Neural progenitor cell (in vitro differentiated cells): ENCODE measurements at regions not wholly inside any gene's neighbourhood (a gene's known extent, or its start where the extent isn't known, plus 50 kb on each side); places are given as distances from the start of the nearest gene placed in this dataset.

Source experiments
- DNase-seq: peaks from one replicate; pipeline ENCODE4 v3.0.0-alpha.2; 2016; ENCODE audit warnings: low spot score
- H2AFZ ChIP-seq: fragments of 200-600 bp; sonication (generic); replicated peaks from 2 replicates; pipeline ENCODE4 v1.6.1; 2016; ENCODE audit warnings: antibody characterized with exemption
- H3F3A ChIP-seq: fragments of 200-600 bp; sonication (generic); 2 replicates; pipeline ENCODE4 v1.6.1; 2016; ENCODE audit warnings: antibody characterized with exemption, low read depth
- H3K27ac ChIP-seq: fragments of 200-600 bp; sonication (generic); 2 replicates; pipeline ENCODE4 v1.5.1; 2016; ENCODE audit warnings: mild to moderate bottlenecking
- H3K27me3 ChIP-seq: fragments of 200-600 bp; sonication (generic); 2 replicates; pipeline ENCODE4 v1.6.1; 2016; ENCODE audit warnings: mild to moderate bottlenecking, moderate library complexity
- H3K36me3 ChIP-seq: fragments of 200-600 bp; sonication (generic); 2 replicates; pipeline ENCODE4 v1.5.1; 2016
- H3K4me1 ChIP-seq: fragments of 200-600 bp; sonication (generic); 2 replicates; pipeline ENCODE4 v1.6.1; 2016; ENCODE audit warnings: mixed run types
- H3K4me2 ChIP-seq: fragments of 200-600 bp; sonication (generic); 2 replicates; pipeline ENCODE4 v1.6.1; 2016
- H3K4me3 ChIP-seq: fragments of 200-600 bp; sonication (generic); 2 replicates; pipeline ENCODE4 v1.5.1; 2016
- H3K79me2 ChIP-seq: fragments of 200-600 bp; sonication (generic); 2 replicates; pipeline ENCODE4 v1.6.1; 2016; ENCODE audit warnings: low read depth
- H3K9ac ChIP-seq: fragments of 200-600 bp; sonication (generic); 2 replicates; pipeline ENCODE4 v1.6.1; 2016
- H3K9me3 ChIP-seq: fragments of 200-600 bp; sonication (generic); 2 replicates; pipeline ENCODE4 v1.5.1; 2016; ENCODE audit warnings: low read depth
- H4K20me1 ChIP-seq: fragments of 200-600 bp; sonication (generic); 2 replicates; pipeline ENCODE4 v1.6.1; 2016; ENCODE audit warnings: low read depth
- H3K27ac Mint-ChIP-seq: 3 replicates; pipeline ENCODE4 v1.8.0; 2021; ENCODE audit warnings: mixed read lengths
- H3K27me3 Mint-ChIP-seq: 2 replicates; pipeline ENCODE4 v1.8.0; 2022; ENCODE audit warnings: low read depth, mild to moderate bottlenecking, inconsistent platforms, moderate library complexity, mixed read lengths; ENCODE audit not compliant: insufficient read depth
- H3K36me3 Mint-ChIP-seq: 3 replicates; pipeline ENCODE4 v1.8.0; 2021; ENCODE audit warnings: mixed read lengths
- H3K4me1 Mint-ChIP-seq: 3 replicates; pipeline ENCODE4 v1.8.0; 2021; ENCODE audit warnings: mixed read lengths
- H3K4me3 Mint-ChIP-seq: 3 replicates; pipeline ENCODE4 v1.8.0; 2021; ENCODE audit warnings: mild to moderate bottlenecking, moderate library complexity, mixed read lengths
- H3K9me3 Mint-ChIP-seq: 3 replicates; pipeline ENCODE4 v1.8.0; 2020; ENCODE audit warnings: mixed read lengths
- EZH2 ChIP-seq: fragments of 200-600 bp; sonication (generic); IDR thresholded peaks from 2 replicates; pipeline ENCODE4 v1.6.1; 2017; ENCODE audit warnings: antibody characterized with exemption, mild to moderate bottlenecking, moderate library complexity
- EZH2phosphoT487 ChIP-seq: fragments of 200-600 bp; sonication (generic); IDR thresholded peaks from 2 replicates; pipeline ENCODE4 v1.6.1; 2017; ENCODE audit warnings: antibody characterized with exemption
- TF ChIP-seq, protein P1 (sequence below): fragments of 200-600 bp; sonication (generic); IDR thresholded peaks from 2 replicates; pipeline ENCODE4 v1.5.1; 2017; ENCODE audit warnings: antibody characterized with exemption, mild to moderate bottlenecking

DNA sequence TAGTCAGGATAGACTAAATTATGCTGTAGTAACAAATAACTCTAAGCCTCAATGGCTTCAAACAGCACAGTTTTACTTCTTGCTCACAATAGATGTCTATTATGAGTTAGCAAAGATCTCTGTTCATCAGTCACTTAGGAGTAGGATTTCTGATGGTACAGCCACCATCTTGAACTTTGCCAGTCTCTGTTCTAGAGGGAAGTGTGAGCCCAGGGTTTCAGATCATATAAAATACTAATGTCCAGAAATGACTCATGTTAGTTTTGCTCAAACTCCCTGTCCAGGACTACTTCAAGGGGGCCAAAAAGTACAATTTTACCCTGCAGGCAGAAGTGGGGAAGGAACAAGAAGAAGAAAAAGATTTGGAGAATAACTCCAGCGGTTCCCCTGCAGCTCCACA, 77.1 kb upstream of the LSM6 start:
- H3K79me2 ChIP-seq: no peaks in the 10 kb centered on the region
- DNase-seq: no peak
- H3K27ac ChIP-seq: no peak overlapping the region
- Mint-ChIP-seq H3K27me3 (peaks cover 4% of the 10 kb centered on the region), H3K9me3 (no peaks in the 10 kb centered on the region), H3K27ac (no peak overlapping the region), H3K4me1 (no peaks in the 10 kb centered on the region), H3K4me3 (no peak overlapping the region), H3K36me3 (no peaks in the 10 kb centered on the region)
- no peaks in the 10 kb centered on the region for H3K4me1 ChIP-seq
- H4K20me1 ChIP-seq: no peaks in the 10 kb centered on the region
- no peaks in the 10 kb centered on the region for H3K9me3 ChIP-seq
- no peak overlapping the region for H3K9ac ChIP-seq
- no peak overlapping the region for H3K4me3 ChIP-seq
- H3K4me2 ChIP-seq: no peak overlapping the region
- no peaks in the 10 kb centered on the region for H3K27me3 ChIP-seq
- no peaks in the 10 kb centered on the region for H3K36me3 ChIP-seq
- H2AFZ ChIP-seq: no peak overlapping the region
- H3F3A ChIP-seq: no peaks in the 10 kb centered on the region
- TF ChIP-seq, protein P1, sequence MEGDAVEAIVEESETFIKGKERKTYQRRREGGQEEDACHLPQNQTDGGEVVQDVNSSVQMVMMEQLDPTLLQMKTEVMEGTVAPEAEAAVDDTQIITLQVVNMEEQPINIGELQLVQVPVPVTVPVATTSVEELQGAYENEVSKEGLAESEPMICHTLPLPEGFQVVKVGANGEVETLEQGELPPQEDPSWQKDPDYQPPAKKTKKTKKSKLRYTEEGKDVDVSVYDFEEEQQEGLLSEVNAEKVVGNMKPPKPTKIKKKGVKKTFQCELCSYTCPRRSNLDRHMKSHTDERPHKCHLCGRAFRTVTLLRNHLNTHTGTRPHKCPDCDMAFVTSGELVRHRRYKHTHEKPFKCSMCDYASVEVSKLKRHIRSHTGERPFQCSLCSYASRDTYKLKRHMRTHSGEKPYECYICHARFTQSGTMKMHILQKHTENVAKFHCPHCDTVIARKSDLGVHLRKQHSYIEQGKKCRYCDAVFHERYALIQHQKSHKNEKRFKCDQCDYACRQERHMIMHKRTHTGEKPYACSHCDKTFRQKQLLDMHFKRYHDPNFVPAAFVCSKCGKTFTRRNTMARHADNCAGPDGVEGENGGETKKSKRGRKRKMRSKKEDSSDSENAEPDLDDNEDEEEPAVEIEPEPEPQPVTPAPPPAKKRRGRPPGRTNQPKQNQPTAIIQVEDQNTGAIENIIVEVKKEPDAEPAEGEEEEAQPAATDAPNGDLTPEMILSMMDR: no peak
- TF ChIP-seq EZH2phosphoT487 (no peak), EZH2 (no peak)

DNA sequence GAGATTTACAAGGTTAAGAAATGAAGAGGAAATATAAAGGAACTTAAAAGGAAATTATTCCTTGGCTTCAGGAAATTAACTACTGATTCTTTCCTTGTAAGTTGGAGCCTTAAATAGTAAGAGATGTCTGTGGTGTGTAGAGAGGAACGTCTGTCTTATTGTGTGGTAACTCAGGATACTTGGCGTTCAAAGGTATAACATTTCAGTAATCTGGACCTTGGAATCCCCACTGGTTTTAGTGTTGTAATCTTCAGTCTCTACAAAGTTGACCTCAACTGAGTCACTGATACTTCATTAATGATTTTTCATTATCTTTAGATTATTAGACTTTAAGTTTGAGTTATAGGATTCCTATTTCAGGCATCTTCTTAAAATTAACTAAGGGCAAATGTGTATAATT, 79.1 kb upstream of the LSM6 start:
- no peak overlapping the region for H3K9ac ChIP-seq
- TF ChIP-seq EZH2phosphoT487 (no peak), EZH2 (no peak)
- TF ChIP-seq, protein P1: no peak
- H3K36me3 ChIP-seq: no peaks in the 10 kb centered on the region
- H2AFZ ChIP-seq: no peak overlapping the region
- H4K20me1 ChIP-seq: no peaks in the 10 kb centered on the region
- no peak overlapping the region for H3K4me3 ChIP-seq
- no peaks in the 10 kb centered on the region for H3K79me2 ChIP-seq
- peaks cover 4% of the 10 kb centered on the region for H3K27me3 Mint-ChIP-seq
- no peaks in the 10 kb centered on the region for H3K4me1 Mint-ChIP-seq
- H3K9me3 Mint-ChIP-seq: no peaks in the 10 kb centered on the region
- no peak overlapping the region for H3K27ac Mint-ChIP-seq
- no peaks in the 10 kb centered on the region for H3K9me3 ChIP-seq
- H3F3A ChIP-seq: no peaks in the 10 kb centered on the region
- DNase-seq: no peak
- H3K27ac ChIP-seq: no peak overlapping the region
- H3K4me3 Mint-ChIP-seq: no peak overlapping the region
- H3K4me2 ChIP-seq: no peak overlapping the region
- no peaks in the 10 kb centered on the region for H3K27me3 ChIP-seq
- no peaks in the 10 kb centered on the region for H3K4me1 ChIP-seq
- no peaks in the 10 kb centered on the region for H3K36me3 Mint-ChIP-seq

DNA sequence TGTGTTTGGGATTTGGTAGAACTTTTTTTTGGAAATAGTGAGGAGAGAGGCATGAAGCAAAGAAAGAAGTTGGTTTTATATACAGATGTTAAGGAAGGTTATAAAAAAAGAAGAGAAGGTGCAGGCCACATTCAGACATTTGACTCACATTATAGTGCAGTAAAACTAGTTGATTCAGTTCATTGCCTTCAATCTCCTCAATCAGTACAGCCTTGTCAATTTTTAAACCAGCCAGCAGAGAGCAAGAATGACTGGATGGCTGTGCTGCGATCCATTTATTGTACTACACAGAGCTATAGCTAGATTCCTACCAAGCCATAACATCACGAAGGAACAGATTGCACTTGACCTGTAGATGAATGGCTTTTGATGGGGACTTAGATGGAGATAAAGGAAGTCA, 79.7 kb upstream of the LSM6 start:
- H3K79me2 ChIP-seq: no peaks in the 10 kb centered on the region
- H3K4me3 Mint-ChIP-seq: no peak overlapping the region
- H3K36me3 ChIP-seq: no peaks in the 10 kb centered on the region
- TF ChIP-seq, protein P1: no peak
- TF ChIP-seq EZH2phosphoT487 (no peak), EZH2 (no peak)
- no peaks in the 10 kb centered on the region for H3F3A ChIP-seq
- H3K4me2 ChIP-seq: no peak overlapping the region
- no peaks in the 10 kb centered on the region for H4K20me1 ChIP-seq
- no peaks in the 10 kb centered on the region for H3K9me3 Mint-ChIP-seq
- H3K27ac ChIP-seq: no peak overlapping the region
- H3K4me1 Mint-ChIP-seq: no peaks in the 10 kb centered on the region
- H2AFZ ChIP-seq: peak overlapping the region; percentile 5
- H3K27me3 ChIP-seq: no peaks in the 10 kb centered on the region
- H3K9ac ChIP-seq: no peak overlapping the region
- H3K27me3 Mint-ChIP-seq: peaks cover 3% of the 10 kb centered on the region
- no peaks in the 10 kb centered on the region for H3K4me1 ChIP-seq
- no peaks in the 10 kb centered on the region for H3K36me3 Mint-ChIP-seq
- H3K27ac Mint-ChIP-seq: no peak overlapping the region
- no peak for DNase-seq
- H3K4me3 ChIP-seq: no peak overlapping the region
- no peaks in the 10 kb centered on the region for H3K9me3 ChIP-seq
